GM23338 (cell line): ENCODE measurements at regions not wholly inside any gene's neighbourhood (a gene's known extent, or its start where the extent isn't known, plus 50 kb on each side); places are given as distances from the start of the nearest gene placed in this dataset.

ENCODE experiments used
- ATAC-seq: fragments of 200-7000 bp; cut with Tn5 transposase; 3 replicates; pipeline ENCODE4 v1.9.1; 2020
- DNase-seq: peaks from one replicate; pipeline ENCODE4 v3.0.0-alpha.2; 2015; ENCODE audit warnings: low spot score
- H2AFZ ChIP-seq: fragments of 200-600 bp; sonication (generic); 2 replicates; pipeline ENCODE4 v1.8.0; 2016; ENCODE audit warnings: antibody characterized with exemption, mild to moderate bottlenecking, moderate library complexity
- H3F3A ChIP-seq: fragments of 200-600 bp; sonication (generic); replicated peaks from 2 replicates; pipeline ENCODE4 v1.8.0; 2017; ENCODE audit warnings: antibody characterized with exemption, mixed run types, low read depth
- H3K27ac ChIP-seq: fragments of 200-600 bp; sonication (generic); 2 replicates; pipeline ENCODE4 v1.6.1; 2016; ENCODE audit warnings: low read depth
- H3K27me3 ChIP-seq: fragments of 200-600 bp; sonication (generic); 2 replicates; pipeline ENCODE4 v1.8.0; 2016; ENCODE audit warnings: mild to moderate bottlenecking, mixed run types, moderate library complexity; ENCODE audit not compliant: insufficient read depth
- H3K36me3 ChIP-seq: fragments of 200-600 bp; sonication (generic); 2 replicates; pipeline ENCODE4 v1.8.0; 2016; ENCODE audit warnings: mild to moderate bottlenecking; ENCODE audit not compliant: insufficient read depth
- H3K4me1 ChIP-seq: fragments of 200-600 bp; sonication (generic); 2 replicates; pipeline ENCODE4 v1.8.0; 2016; ENCODE audit warnings: mild to moderate bottlenecking, moderate library complexity; ENCODE audit not compliant: insufficient read depth
- H3K4me2 ChIP-seq: fragments of 200-600 bp; sonication (generic); 2 replicates; pipeline ENCODE4 v1.7.1; 2017; ENCODE audit warnings: mixed run types
- H3K4me3 ChIP-seq: fragments of 200-600 bp; sonication (generic); 2 replicates; pipeline ENCODE4 v1.6.1; 2016; ENCODE audit warnings: mixed run types
- H3K79me2 ChIP-seq: fragments of 200-600 bp; sonication (generic); replicated peaks from 2 replicates; pipeline ENCODE4 v1.8.0; 2017; ENCODE audit warnings: mild to moderate bottlenecking; ENCODE audit not compliant: insufficient read depth
- H3K9me2 ChIP-seq: fragments of 200-600 bp; sonication (generic); 2 replicates; pipeline ENCODE4 v1.8.0; 2017; ENCODE audit not compliant: insufficient read depth
- H4K20me1 ChIP-seq: fragments of 200-600 bp; sonication (generic); replicated peaks from 2 replicates; pipeline ENCODE4 v1.8.0; 2017; ENCODE audit warnings: mild to moderate bottlenecking; ENCODE audit not compliant: insufficient read depth
- H3K27ac Mint-ChIP-seq: 2 replicates; pipeline ENCODE4 v1.8.0; 2020; ENCODE audit warnings: inconsistent platforms, mild to moderate bottlenecking, moderate library complexity, mixed read lengths
- H3K27me3 Mint-ChIP-seq: 3 replicates; pipeline ENCODE4 v1.8.0; 2022; ENCODE audit warnings: low read depth, mild to moderate bottlenecking, moderate library complexity, mixed read lengths, inconsistent platforms; ENCODE audit not compliant: insufficient read depth, poor library complexity
- H3K36me3 Mint-ChIP-seq: 3 replicates; pipeline ENCODE4 v1.8.0; 2021; ENCODE audit warnings: low read depth, mild to moderate bottlenecking, inconsistent platforms, moderate library complexity, mixed read lengths
- H3K4me1 Mint-ChIP-seq: 3 replicates; pipeline ENCODE4 v1.8.0; 2020; ENCODE audit warnings: mild to moderate bottlenecking, inconsistent platforms, mixed read lengths
- H3K4me3 Mint-ChIP-seq: 3 replicates; pipeline ENCODE4 v1.8.0; 2021; ENCODE audit warnings: moderate library complexity, mild to moderate bottlenecking, inconsistent platforms, mixed read lengths
- H3K9me3 Mint-ChIP-seq: 3 replicates; pipeline ENCODE4 v1.8.0; 2020; ENCODE audit warnings: moderate library complexity, mild to moderate bottlenecking, inconsistent platforms, mixed read lengths
- CREB1 ChIP-seq: fragments of 250-450 bp; sonication (Bioruptor Pico); IDR thresholded peaks from 2 replicates; pipeline ENCODE4 v1.5.0; 2020; ENCODE audit warnings: low read depth, mild to moderate bottlenecking, moderate library complexity
- EZH2 ChIP-seq: fragments of 200-600 bp; sonication (generic); IDR thresholded peaks from one replicate; pipeline ENCODE4 v1.8.0; 2017; ENCODE audit warnings: antibody characterized with exemption, mild to moderate bottlenecking, low read depth; ENCODE audit not compliant: unreplicated experiment
- EZH2phosphoT487 ChIP-seq: fragments of 200-600 bp; sonication (generic); IDR thresholded peaks from one replicate; pipeline ENCODE4 v1.8.1; 2018; ENCODE audit warnings: antibody characterized with exemption; ENCODE audit not compliant: unreplicated experiment
- JUNB ChIP-seq: IDR thresholded peaks from one replicate; pipeline ENCODE4 v1.6.1; 2016; ENCODE audit warnings: antibody characterized with exemption; ENCODE audit not compliant: unreplicated experiment
- NANOG ChIP-seq: IDR thresholded peaks from 2 replicates; pipeline ENCODE4 v1.6.1; 2016; ENCODE audit warnings: antibody characterized with exemption, borderline replicate concordance
- POLR2AphosphoS5 ChIP-seq: IDR thresholded peaks from 2 replicates; pipeline ENCODE4 v1.6.1; 2016; ENCODE audit warnings: antibody characterized with exemption, low read depth
- REST ChIP-seq: IDR thresholded peaks from one replicate; pipeline ENCODE4 v1.6.1; 2018; ENCODE audit warnings: antibody characterized with exemption; ENCODE audit not compliant: unreplicated experiment
- ZNF114 ChIP-seq: fragments of 250-450 bp; sonication (Bioruptor Pico); IDR thresholded peaks from 2 replicates; pipeline ENCODE4 v1.5.0; 2020; ENCODE audit warnings: mild to moderate bottlenecking, moderate library complexity
- ZNF331 ChIP-seq: fragments of 250-450 bp; sonication (Bioruptor Pico); IDR thresholded peaks from 2 replicates; pipeline ENCODE4 v1.5.0; 2020; ENCODE audit warnings: low read depth, mild to moderate bottlenecking, moderate library complexity
- TF ChIP-seq, protein P1 (sequence below), 2 experiments: fragments of 200-600 bp in 1 of 2; sonication (generic) in 1 of 2; conservative IDR thresholded peaks; 2 replicates each; pipeline versions ENCODE4 v1.5.1 to v1.6.1; 2016 to 2017; ENCODE audit warnings: antibody characterized with exemption in 2 of 2, low read depth in 2 of 2, mild to moderate bottlenecking in 2 of 2, moderate library complexity in 1 of 2
- TF ChIP-seq, protein P2 (sequence below): fragments of 250-450 bp; sonication (Bioruptor Pico); IDR thresholded peaks from 2 replicates; pipeline ENCODE4 v1.5.0; 2020; ENCODE audit warnings: mild to moderate bottlenecking, moderate library complexity

- Histone ChIP-seq H3K27me3 (no peaks in the 10 kb centered on the region), H3K4me2 (no peak overlapping the region), H3K9me2 (no peaks in the 10 kb centered on the region), H3K79me2 (no peaks in the 10 kb centered on the region), H3K4me1 (0 out of 2 replicates have a peak, but pooled peaks cover 1% of the 10 kb centered on the region), H3K36me3 (no peaks in the 10 kb centered on the region), H2AFZ (no peak overlapping the region), H3K27ac (no peak overlapping the region), H4K20me1 (no peaks in the 10 kb centered on the region), H3K4me3 (no peak overlapping the region), H3F3A (no peaks in the 10 kb centered on the region)
- DNase-seq (no peak), ATAC-seq (no peak)
- Mint-ChIP-seq H3K9me3 (no peaks in the 10 kb centered on the region; the same call in 2 of the 3 replicates), H3K27ac (no peak overlapping the region), H3K4me3 (no peak overlapping the region), H3K27me3 (peaks cover 5% of the 10 kb centered on the region), H3K4me1 (peaks cover 10% of the 10 kb centered on the region), H3K36me3 (no peaks in the 10 kb centered on the region)
- TF ChIP-seq ZNF331 (no peak), EZH2 (no peak), POLR2AphosphoS5 (no peak), CREB1 (CRISPR knock-in tag) (no peak), NANOG (no peak), JUNB (no peak), EZH2phosphoT487 (no peak), REST (no peak), ZNF114 (CRISPR knock-in tag) (no peak)
- TF ChIP-seq, protein P1, sequence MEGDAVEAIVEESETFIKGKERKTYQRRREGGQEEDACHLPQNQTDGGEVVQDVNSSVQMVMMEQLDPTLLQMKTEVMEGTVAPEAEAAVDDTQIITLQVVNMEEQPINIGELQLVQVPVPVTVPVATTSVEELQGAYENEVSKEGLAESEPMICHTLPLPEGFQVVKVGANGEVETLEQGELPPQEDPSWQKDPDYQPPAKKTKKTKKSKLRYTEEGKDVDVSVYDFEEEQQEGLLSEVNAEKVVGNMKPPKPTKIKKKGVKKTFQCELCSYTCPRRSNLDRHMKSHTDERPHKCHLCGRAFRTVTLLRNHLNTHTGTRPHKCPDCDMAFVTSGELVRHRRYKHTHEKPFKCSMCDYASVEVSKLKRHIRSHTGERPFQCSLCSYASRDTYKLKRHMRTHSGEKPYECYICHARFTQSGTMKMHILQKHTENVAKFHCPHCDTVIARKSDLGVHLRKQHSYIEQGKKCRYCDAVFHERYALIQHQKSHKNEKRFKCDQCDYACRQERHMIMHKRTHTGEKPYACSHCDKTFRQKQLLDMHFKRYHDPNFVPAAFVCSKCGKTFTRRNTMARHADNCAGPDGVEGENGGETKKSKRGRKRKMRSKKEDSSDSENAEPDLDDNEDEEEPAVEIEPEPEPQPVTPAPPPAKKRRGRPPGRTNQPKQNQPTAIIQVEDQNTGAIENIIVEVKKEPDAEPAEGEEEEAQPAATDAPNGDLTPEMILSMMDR (conservative IDR thresholded peaks at IDR 0.05; ENCODE audit: low read depth in 2 of 2): no peak
- TF ChIP-seq, protein P2, sequence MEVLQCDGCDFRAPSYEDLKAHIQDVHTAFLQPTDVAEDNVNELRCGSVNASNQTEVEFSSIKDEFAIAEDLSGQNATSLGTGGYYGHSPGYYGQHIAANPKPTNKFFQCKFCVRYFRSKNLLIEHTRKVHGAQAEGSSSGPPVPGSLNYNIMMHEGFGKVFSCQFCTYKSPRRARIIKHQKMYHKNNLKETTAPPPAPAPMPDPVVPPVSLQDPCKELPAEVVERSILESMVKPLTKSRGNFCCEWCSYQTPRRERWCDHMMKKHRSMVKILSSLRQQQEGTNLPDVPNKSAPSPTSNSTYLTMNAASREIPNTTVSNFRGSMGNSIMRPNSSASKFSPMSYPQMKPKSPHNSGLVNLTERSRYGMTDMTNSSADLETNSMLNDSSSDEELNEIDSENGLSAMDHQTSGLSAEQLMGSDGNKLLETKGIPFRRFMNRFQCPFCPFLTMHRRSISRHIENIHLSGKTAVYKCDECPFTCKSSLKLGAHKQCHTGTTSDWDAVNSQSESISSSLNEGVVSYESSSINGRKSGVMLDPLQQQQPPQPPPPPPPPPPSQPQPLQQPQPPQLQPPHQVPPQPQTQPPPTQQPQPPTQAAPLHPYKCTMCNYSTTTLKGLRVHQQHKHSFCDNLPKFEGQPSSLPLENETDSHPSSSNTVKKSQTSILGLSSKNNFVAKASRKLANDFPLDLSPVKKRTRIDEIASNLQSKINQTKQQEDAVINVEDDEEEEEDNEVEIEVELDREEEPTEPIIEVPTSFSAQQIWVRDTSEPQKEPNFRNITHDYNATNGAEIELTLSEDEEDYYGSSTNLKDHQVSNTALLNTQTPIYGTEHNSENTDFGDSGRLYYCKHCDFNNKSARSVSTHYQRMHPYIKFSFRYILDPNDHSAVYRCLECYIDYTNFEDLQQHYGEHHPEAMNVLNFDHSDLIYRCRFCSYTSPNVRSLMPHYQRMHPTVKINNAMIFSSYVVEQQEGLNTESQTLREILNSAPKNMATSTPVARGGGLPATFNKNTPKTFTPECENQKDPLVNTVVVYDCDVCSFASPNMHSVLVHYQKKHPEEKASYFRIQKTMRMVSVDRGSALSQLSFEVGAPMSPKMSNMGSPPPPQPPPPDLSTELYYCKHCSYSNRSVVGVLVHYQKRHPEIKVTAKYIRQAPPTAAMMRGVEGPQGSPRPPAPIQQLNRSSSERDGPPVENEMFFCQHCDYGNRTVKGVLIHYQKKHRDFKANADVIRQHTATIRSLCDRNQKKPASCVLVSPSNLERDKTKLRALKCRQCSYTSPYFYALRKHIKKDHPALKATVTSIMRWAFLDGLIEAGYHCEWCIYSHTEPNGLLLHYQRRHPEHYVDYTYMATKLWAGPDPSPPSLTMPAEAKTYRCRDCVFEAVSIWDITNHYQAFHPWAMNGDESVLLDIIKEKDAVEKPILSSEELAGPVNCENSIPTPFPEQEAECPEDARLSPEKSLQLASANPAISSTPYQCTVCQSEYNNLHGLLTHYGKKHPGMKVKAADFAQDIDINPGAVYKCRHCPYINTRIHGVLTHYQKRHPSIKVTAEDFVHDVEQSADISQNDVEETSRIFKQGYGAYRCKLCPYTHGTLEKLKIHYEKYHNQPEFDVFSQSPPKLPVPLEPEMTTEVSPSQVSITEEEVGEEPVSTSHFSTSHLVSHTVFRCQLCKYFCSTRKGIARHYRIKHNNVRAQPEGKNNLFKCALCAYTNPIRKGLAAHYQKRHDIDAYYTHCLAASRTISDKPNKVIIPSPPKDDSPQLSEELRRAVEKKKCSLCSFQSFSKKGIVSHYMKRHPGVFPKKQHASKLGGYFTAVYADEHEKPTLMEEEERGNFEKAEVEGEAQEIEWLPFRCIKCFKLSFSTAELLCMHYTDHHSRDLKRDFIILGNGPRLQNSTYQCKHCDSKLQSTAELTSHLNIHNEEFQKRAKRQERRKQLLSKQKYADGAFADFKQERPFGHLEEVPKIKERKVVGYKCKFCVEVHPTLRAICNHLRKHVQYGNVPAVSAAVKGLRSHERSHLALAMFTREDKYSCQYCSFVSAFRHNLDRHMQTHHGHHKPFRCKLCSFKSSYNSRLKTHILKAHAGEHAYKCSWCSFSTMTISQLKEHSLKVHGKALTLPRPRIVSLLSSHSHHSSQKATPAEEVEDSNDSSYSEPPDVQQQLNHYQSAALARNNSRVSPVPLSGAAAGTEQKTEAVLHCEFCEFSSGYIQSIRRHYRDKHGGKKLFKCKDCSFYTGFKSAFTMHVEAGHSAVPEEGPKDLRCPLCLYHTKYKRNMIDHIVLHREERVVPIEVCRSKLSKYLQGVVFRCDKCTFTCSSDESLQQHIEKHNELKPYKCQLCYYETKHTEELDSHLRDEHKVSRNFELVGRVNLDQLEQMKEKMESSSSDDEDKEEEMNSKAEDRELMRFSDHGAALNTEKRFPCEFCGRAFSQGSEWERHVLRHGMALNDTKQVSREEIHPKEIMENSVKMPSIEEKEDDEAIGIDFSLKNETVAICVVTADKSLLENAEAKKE (CRISPR knock-in tag): no peak
Measured at GRCh38 chr15:70518201-70519003, 245.0 kb downstream of the UACA start.
